NOMO-1 treated with DMSO at 0.1 percent for 48 hours (cell line): ENCODE measurements at regions not wholly inside any gene's neighbourhood (a gene's known extent, or its start where the extent isn't known, plus 50 kb on each side); places are given as distances from the start of the nearest gene placed in this dataset.
"Not testable (repeated sequence)": the region's sequence is repeated elsewhere in the genome, so short reads cannot be mapped to it uniquely, and the experiment has no call there.

Experiments used
- DNase-seq: peaks from one replicate; lab custom pipeline; 2025; ENCODE audit not compliant: unreplicated experiment; lab: John Stamatoyannopoulos, UW

DNA sequence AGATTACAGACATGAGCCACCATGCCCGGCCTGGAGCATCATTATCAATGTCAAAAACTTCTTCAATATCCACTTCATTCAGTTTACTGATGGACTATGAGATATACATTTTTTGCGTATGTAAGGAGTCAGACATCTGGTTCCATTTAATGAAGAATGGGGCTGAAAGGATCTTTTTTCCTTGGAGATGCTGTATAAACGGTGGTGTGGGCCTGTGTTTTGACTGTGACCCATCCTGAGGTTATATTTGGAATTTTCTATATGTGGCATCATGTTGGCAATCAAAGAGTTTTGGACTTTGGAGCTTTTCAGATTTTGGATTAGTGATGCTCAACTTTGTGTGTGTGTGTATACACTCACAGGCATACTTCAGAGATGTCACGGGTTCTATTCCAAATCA, 85.7 kb upstream of the FBXL17 start:
- no peak for DNase-seq

- DNase-seq = peak; percentile 19
Measured at GRCh38 chr5:108461628-108462367, 79.9 kb upstream of the FBXL17 start.

DNA sequence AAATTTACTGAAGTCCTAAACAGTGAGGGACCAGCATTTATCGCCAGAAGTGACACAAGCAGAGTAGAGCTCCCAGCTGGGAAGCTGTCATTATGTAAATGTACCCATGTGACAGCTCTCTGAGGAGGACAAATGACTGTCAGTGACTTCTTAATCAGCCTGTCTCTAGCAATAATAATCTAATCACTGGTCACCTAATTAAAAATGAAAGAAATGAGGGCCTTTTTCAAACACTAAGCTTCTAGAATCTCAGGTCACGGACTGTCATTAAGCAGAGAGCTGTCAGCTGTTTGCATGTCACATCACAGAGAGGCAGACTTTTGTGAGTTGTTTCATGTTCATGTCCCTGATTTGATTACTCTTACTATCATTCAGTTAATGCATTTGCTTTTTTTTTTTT, 77.9 kb upstream of the FBXL17 start:
- no peak for DNase-seq

DNA sequence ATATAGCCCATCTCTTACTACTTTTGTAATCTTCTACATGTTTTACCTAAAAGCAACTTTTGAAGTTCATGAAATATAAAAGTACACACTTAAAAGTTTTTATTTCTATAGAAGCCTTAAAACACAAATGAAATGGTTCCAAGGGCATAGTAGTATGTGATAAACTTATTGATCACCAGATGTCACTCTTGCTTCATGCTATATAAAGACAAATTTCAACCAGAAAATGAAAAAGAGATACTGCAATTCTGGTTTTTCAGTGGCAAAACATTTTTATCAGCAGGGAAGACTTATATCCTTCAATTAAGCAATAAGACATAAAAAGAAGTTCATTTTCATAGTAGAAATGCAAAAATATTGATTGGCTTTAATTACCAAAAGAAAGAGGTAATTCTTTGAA, 69.4 kb upstream of the FBXL17 start:
- no peak for DNase-seq

DNA sequence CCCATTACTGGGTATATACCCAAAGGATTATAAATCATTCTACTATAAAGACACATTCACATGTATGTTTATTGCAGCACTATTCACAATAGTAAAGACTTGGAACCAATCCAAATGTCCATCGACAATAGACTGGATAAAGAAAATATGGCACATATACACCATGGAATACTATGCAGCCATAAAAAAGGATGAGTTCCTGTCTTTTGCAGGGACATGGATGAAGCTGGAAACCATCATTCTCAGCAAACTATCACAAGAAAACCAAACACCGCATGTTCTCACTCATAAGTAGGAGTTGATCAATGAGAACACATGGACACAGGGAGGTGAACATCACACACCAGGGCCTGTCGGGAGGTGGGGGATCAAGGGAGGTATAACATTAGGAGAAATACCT, 62.2 kb upstream of the FBXL17 start:
- DNase-seq = not testable (repeated sequence)

DNA sequence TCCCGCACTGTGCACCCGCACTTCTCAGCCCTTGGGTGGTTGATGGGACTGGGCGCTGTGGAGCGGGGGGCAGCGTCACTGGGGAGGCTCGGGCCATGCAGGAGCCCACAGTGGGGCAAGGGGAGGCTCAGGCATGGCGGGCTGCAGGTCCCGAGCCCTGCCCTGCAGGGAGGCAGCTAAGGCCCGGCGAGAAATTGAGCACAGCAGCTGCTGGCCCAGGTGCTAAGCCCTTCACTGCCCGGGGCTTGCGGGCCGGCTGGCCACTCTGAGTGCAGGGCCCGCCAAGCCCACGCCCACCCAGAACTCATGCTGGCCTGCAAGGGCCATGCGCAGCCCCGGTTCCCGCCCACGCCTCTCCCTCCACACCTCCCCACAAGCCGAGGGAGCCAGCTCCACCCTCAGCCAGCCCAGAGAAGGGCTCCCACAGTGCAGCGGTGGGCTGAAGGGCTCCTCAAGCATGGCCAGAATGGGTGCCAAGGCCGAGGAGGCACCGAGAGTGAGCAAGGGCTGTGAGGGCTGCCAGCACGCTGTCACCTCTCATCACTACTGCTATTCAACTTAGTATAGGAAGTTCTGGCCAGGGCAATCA, 60.3 kb upstream of the FBXL17 start:
- DNase-seq = not testable (repeated sequence)

DNA sequence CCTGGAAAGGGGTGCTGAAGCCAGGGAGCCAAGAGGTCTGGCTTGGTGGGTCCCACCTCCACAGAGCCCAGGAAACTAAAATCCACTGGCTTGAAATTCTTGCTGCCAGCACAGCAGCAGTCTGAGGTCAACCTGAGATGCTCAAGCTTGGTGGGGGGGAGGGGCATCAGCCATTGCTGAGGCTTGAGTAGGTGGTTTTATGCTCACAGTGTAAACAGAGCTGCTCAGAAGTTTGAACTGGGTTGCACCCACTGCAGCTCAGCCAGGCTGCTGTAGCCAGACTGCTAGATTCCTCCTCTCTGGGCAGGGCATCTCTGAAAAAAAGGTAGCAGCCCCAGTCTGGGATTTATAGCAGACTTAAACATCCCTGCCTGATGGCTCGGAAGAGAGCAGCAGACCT, 55.5 kb upstream of the FBXL17 start:
- no peak for DNase-seq

DNA sequence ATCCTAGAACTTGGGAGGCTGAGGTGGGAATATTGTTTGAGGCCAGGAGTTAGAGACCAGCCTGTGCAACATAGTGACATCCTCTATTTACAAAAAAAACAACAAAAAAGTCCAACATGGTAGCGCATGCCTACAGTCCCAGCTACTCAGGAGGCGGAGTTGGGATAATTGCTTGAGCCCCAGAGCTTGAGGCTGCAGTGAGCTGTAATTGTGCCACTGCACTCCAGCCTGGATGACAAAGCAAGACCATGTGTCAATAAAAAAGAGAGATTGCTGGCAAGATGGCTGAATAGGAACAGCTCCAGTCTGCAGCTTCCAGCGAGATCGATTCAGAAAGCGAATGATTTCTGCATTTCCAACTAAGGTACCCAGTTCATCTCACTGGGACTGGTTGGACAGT, 54.8 kb upstream of the FBXL17 start:
- no peak for DNase-seq

GRCh38 chr5:108433600-108433999, 51.7 kb upstream of the FBXL17 start:
- no peak for DNase-seq

DNA sequence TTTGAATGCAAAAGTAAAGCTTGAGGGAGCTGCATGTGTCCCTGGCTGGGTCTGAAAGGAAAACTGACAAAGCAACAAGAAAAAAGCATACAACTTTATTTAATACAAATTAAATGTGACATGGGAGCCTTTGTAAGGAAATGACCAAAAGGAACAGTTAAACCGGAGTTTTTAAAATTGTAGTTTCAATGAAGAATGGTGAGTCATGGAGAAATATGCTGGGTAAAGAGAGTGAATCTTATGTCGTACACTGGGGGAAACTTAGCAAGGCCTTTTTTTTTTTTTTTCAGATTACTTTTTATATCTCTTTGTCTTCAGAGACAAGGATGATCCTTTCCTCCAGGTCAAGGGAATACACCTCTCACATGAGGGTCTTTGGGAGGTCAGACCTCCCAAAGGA, 50.1 kb upstream of the FBXL17 start:
- DNase-seq = no peak
